HG03064 (cell line): ENCODE measurements at regions not wholly inside any gene's neighbourhood (a gene's known extent, or its start where the extent isn't known, plus 50 kb on each side); places are given as distances from the start of the nearest gene placed in this dataset.

Experiments used
- ATAC-seq: cut with Tn5 transposase; IDR thresholded peaks from one replicate; pipeline ENCODE4 v1.9.1; 2021; ENCODE audit warnings: low read depth; ENCODE audit not compliant: unreplicated experiment

DNA sequence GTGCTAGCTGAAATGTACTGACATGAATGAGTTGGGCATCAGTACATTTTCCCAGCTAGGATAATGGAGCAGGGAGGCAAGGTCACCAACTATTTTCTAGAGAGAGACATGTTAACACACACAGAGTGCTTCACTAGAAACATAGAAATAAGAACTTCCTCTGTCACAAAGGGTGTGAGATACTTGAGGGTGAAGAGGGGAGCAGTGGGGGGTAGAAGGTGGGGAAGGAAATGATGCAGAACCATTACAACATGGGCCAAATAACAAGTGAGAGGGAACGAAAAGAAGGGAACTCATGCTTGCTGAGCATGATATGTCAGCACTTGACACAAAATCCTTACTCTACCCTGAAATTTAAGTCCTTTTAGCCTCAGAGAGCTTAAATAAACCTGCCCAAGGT lies 87.8 kb upstream of the RFC3 start:
- ATAC-seq, result no peak

DNA sequence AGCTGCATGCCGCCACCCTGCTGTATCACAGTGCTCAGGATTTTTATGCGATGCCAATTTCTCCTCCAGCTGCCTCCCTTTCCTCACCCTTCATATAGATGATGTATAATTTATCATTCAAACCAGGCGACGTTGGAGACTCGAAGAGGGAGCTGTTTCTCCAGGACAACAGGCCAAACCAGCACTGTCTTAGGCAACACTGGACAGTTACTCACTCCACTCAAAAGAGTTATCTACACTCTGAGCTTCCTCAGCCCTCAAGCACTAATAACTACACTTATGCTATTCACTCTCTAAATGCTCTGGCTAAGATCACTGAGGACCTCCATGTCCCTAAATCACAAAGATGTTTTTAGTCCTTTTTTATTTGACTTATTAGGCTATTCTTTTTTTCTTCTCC lies 87.3 kb upstream of the RFC3 start:
- no peak for ATAC-seq

DNA sequence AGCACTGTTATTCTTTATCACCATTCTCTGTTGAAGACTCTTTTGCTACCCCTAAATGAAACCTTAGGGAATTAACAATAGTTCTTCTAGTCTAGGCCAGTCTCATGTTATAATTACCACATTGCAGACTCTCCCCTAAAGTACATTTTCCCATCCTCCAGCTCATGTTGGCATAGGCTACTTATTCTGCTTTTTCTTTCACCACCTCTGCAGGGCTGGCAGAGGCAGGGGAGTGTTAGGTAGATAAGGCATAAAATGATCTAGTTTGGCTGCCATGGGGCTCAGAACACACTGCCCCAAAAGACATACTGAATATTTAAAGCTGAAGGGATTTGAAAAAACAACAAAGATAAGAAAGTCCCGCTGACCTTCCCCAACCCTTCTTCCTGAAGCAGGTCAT lies 82.7 kb upstream of the RFC3 start:
- no peak for ATAC-seq

DNA sequence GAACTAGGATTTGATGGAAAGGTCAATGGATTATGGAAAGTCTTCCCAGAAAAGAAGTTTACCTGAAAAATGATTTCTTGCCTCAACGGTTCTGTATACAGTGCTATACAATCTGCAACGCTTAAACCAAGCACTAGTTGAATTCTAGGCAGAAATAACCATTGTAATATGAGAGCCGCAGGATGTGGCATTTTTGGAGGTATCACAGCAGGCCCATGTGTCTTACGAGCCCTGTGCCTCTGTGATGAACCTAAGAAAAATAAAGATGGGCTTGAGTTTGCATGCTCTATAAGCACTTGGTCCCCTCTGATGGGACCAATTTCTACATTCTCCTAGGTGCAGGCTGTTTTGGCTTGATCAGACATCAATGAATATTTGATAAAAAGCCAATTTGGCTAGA lies 78.7 kb upstream of the RFC3 start:
- no peak for ATAC-seq

DNA sequence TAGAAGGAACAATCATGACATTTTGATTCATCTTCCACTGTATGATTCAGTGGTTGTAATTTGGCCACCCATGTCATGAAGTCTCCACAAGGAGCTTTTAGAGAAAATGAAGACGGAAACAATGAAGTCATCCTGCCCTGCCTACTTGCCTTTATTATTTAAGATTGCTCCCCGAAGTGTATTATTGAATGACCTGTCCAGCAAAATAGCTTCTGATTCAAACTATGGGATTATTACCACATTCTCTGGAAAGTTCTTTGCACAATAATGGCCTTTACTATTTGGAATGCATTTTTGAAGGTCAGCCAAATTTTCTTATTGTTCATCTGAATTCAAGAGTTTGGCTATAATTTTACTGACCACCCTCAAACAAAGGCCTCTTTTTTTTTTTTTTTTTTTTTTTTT lies 77.8 kb upstream of the RFC3 start:
- ATAC-seq, result no peak

DNA sequence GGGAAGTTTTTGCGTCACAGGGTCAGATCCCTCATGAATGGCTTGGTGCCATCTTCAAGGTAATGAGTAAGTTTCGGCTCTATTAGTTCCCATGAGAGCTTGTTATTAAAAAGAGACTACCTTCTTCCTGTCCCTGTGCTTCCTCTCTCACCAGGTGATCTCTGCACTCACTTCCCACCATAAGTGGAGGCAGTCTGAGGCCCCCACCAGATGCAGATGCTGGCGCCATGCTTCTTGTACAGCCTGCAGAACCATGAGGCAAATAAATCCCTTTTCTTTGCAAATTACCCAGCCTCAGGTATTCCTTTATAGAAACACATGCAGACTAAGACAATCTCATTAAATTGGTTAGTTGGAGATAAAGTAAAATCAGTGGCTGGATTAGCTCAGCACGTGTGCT lies 75.6 kb upstream of the RFC3 start:
- no peak for ATAC-seq

DNA sequence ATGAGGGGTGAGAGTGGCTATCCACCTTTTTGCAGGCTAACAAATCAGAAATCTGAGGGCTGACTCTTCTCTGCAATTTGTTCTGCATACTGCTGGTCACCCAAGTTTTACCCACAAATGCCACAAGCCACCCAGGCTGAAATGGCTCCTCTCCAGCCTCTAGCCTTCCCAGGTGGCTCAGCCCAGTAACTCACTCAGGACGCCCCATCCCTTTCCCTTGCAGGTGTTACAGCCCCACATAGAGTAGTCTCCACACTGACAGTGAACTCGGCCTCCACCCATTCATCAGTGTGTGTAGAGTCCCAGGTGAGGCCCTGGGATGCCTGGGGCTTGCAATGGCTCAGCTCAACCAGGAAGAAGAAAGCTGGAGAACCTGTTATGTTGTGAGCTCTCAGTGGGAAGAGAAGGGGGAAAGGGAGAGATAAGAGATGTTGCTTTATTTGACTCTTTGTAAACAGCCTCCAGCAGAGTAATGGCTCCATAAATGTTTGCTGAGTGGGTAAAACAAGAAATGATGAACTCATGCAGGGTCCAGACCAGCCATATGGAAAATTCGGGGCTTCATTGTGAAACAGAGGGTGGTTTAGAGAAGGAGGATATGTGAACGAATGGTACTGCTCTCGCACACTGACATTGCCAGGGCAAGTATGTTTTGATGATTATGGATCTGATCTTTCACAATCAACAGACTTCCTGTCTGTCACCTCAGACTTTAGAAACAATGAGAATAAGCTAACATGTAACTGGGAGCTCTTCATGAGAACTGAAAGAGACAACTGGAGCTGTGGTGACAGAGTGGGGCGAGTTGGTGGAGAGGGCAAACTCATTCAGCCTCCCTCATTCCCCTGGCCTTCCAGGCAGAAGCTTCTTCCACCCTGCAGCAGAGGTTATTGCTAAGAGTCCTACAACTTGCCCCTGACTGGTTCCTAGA lies 74.2 kb upstream of the RFC3 start:
- peak; percentile 87 for ATAC-seq

DNA sequence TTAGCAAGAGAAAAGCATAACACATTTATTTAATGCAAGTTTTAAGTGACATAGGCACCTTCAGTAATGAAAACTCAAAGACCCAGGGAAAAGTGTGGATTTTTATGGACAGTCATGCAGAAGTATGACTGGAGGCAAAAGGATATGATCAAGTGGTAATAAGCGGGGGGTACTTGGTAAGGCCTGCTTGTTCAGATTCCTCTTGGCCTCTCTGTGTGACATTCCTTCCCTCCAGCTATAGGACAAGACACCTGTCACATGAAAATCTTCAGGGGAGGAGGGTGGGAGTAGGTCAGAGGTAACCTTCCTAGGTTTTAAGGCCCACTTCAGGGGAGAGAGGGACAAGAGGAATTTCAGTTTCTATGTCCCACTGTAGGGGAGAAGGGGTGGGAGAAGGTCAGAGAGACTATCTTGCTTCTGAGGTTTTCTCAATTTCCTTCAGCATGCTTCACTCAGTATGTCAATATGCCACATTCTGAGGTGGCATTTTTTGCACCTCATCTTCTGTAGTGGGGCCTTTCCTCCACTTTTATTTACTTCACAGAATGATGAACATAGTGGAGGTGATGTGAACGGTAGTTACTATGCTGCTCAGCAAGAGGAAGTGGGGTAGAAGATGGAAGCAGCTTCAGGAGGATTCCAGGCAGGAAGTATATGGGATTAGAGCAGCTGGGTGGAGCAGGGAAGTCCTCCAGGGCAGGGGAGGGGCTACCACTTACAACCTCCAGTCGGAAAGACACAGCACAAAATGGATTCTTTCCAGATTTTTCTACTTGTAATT lies 73.2 kb upstream of the RFC3 start:
- no peak for ATAC-seq

DNA sequence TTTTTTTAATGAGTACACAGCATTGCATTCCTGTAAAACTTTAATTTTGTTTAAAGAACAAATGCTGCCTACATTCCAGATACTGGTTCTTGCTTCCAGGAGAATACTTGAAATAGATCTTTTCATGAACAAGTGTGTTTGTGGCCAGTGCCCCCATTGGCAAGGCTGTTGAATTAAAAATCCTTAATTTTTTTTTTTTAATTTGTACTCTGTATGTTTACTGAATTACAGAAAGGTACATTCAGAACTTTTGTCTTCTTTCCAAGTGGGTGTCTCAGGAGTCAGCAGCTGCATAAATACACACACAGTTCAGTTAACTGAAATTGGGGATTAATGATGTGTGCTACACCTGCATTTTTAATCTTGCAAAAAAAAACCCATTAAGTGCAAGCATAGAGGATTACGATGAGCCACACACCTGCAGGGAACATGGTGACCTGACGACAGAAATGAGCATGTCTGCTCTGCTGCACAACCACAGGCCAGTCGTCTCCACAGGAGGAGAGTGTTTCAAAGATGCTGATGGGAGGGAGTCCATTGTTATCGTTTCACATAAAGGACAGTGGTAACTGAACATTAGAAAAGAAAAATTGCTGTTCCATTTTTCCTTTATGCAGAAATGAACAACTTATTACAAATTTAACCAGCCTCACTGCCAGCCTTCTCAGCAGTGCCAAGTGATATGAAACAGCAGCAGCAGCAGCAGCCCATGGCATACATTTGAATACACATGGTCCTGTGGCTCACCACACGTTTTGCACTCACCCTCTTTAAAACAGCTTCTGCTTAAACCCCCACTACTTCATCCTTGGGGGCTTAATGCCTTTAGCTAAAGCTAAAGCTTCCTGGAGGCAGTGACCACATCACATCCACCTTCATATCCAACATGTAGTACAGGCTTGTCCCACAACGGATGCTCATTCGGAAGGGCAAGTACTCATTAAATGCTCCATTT lies 72.3 kb upstream of the RFC3 start:
- peak; percentile 48 for ATAC-seq

DNA sequence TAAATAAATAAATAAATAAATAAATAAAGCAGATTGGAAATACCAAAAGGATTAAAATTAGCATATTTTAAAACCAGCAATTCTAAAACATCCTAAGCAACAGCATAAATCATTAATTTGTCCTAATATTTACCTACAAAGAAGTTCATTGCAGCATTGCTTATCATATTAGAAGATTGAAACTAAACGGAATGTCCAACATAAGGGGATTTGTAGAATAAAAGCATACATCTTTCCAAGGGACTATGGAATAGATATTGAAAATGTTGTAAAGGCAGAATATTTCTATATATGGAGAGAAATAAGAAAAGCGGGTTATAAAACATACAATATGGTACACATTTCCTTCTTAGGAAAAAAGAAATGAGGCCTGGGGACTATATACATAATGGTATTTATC lies 71.1 kb upstream of the RFC3 start:
- ATAC-seq, result no peak

DNA sequence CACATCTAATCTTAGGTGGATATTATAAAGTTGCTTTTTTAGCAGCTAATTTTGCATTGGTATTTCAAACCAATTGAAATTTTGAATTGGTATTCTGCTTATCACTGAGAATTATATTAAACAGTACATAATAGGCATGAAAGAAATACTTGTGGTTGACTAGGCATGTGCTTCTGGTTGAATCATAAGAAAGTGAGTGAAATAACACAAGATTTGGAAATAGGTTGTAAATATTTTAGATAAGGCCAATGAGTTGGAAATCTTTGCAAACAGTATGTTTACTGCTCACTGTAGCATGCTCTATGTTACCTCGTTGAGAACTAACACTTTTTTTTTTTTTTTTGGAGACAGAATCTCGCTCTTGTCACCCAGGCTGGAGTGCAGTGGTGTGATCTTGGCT lies 66.8 kb upstream of the RFC3 start:
- no peak for ATAC-seq

DNA sequence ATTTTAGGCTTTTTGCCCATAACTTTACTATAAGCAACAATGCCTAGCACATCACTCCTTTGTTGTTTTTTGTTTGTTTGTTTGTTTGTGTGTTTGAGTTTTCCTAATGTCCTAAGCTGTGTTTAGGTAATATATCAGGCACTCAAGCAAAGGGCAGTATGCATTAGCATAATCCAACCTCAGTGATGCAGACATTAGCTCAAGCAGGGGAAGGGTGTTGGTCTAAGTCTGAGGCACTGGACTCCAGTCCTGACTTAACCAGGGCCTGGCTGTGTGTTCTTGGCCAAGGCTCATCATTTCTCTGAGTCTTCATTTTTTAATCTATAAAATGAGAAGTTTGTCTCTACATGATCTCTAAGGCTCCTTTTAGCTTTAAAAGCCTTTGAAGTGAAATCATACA lies 65.9 kb upstream of the RFC3 start:
- ATAC-seq, result no peak

DNA sequence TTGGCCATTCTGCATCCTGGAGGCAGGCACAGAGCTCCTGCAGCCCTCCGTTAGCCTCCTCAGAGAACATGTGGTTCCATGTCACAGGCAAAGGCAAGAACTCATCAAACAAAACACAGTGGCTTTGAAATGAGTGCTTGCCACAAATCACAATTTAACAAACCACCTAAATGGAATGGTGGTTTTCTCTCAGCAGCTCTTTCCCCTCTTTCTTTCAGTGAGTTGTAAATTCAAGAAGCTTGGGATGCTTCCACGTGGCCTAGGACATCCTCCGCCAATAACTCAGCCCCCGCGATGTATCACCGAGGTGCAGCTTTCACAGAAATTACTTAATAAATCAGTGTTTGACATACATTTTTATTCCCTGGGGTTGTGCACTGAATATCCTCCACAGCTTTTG lies 65.4 kb upstream of the RFC3 start:
- ATAC-seq, result no peak

DNA sequence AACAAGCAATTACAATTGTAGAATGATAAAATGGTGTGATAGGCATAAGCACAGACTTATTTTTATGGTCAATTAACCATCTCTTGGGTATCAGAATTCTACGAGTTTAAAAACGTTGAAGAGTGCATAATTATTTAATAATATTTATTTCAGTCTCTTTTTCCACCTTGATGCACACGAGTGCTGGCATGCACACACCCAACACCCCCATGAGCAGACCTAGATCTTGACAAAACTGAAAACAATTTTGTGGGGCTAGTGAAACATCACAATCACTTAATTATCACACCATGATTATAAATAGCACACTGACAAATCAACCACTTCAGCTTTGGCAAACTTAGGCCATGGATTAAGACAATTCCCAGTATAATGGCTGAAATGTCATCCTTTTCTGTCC lies 61.0 kb upstream of the RFC3 start:
- no peak for ATAC-seq

DNA sequence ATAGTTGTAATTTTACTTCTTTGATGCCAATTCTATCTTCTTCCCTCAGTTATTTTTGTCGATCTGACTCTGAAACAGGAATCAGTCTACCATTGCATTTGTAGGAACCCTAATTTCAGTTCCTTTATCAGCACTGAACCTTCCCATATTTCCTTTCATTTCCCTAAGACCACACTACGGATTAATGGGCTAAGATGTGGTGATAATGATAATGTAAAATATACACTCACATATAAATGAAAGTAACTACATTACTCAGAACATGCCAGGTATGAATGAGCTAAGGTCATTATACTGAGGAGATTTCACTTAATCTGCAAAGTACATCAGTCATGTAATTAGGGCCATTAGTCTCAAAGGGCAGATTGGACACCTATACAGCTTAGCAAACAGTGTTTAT lies 60.2 kb upstream of the RFC3 start:
- peak; percentile 75 for ATAC-seq

DNA sequence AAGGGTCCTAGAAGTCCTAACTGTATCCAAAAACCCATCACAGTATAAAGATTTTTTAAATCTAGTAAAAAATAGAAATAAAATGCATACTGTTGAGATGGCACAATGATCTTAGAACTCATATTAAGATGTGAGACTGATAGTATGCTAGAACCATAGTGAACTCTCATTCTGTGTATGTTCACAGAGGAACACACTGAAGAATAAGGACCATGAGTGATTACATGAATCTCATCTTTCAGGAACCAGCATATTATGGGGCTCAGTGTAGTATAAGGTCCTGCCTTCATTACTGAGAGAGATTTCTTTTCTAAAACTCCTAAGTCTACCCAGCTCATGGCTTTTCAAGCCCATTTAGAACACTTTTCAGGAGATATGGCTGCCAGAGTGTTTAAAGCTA lies 59.8 kb upstream of the RFC3 start:
- peak; percentile 67 for ATAC-seq

DNA sequence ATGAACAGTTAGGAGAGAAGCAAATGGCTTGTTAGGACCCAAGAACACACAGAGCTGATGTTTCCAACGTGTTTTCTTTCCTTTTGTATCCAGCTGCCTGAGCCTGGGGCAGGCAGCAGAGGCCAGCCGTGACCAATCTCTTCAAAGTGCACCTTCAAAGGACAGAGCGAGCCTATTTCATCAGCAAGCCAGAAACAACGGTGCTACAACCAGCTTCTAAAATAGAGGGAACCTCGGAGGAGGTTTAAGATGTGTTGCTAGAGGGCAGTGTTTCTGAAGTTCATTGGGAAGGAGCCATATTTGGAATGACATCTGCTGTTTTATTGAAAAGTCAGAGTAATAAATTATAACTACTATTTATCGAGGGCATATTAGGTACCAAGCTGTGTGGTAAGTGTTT lies 56.2 kb upstream of the RFC3 start:
- no peak for ATAC-seq

DNA sequence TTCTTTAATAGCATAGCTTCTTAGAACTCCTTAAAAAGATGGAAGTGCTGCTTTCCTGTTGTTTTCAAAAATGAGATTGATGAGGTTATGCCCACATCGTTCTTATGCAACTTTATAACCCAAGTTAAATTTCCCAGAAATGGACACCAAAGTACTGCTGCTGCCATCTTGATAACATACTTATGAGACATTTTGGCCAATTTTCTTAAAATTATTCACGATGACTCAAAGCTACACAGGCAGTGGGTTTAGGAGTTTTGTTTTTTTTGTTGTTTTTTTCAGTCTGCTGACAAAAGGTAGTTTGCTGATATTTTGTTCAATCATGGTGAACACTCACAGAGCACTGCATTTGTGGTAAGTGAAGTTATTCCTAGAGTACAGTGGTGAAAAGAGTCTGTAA lies 54.9 kb upstream of the RFC3 start:
- no peak for ATAC-seq

DNA sequence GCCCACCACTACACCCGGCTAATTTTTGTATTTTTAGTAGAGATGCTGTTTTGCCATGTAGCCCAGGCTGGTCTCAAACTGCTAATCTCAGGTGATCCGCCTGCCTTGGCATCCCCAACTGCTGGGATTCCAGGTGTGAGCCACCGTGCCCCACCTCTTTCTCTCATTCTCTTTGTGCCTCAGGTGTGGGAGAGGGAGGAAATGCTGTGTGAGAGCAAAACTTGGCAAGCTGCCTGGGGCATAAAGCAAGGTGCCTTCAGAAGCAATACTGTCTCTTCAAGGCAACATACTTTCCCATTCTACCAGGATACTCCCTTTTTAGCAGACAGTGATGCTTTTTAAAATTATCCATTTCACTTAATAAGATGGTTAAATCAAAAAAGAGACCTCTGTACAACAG lies 53.2 kb upstream of the RFC3 start:
- ATAC-seq, result no peak

DNA sequence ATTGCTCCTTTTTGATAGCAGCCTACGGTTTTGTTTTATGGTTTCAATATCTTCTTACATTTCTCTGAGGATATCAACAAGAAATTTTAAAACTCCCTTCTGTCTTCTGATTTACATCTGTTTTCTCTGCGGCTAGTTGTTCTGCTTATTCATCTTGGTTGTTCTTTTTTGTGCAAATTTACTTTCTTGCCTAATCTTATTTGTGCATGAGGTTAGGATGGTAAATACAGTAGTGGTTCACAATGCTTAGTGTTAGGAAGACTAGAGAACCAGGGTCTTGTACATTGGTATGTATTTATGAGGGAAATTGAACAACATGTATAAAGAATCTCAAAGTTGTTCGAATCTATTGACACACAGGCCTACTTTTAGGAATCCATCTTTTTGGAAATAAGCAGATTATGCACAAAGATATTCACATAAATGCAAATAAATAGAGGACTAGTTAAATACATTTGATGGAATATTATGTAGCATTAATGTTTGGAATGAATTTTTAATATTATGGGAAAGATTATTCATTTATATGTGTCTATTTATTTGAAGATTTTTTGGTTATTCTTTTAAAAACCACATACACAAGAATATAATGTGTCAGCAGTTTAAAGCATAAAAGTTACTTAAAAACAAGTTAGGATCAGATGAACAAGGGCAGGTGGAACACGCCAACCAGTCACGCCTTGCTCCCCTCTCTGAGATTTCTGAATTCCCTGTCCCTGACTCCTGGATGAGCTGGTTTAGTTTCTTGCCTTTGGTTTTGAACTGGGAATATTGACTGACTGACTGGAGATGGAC lies 51.4 kb upstream of the RFC3 start:
- no peak for ATAC-seq
